Endothelial cell of umbilical vein (primary cell): ENCODE measurements at regions not wholly inside any gene's neighbourhood (a gene's known extent, or its start where the extent isn't known, plus 50 kb on each side); places are given as distances from the start of the nearest gene placed in this dataset.

Source experiments
- EZH2 ChIP-seq: IDR thresholded peaks from 2 replicates; pipeline ENCODE4 v1.6.1; 2012; ENCODE audit warnings: borderline replicate concordance, low read depth, mild to moderate bottlenecking, moderate library complexity, low read length, inconsistent platforms; ENCODE audit not compliant: severe bottlenecking
- FOS ChIP-seq: IDR thresholded peaks from 2 replicates; pipeline ENCODE4 v1.6.1; 2011; ENCODE audit warnings: mild to moderate bottlenecking, low read length, moderate library complexity, borderline replicate concordance; ENCODE audit not compliant: insufficient read depth
- MAX ChIP-seq: IDR thresholded peaks from 2 replicates; pipeline ENCODE4 v1.6.1; 2011; ENCODE audit not compliant: insufficient read depth, insufficient read length
- POLR2A ChIP-seq: IDR thresholded peaks from 2 replicates; pipeline ENCODE4 v1.6.1; 2012; ENCODE audit warnings: low read depth, mild to moderate bottlenecking, control low read depth, low read length
- POLR2AphosphoS5 ChIP-seq: IDR thresholded peaks from 2 replicates; pipeline ENCODE4 v1.6.1; 2012; ENCODE audit warnings: low read depth, mild to moderate bottlenecking, control low read depth, low read length, moderate library complexity; ENCODE audit not compliant: insufficient read depth
- TF ChIP-seq, protein P1 (sequence below), 2 donors: IDR thresholded peaks; 1 replicate in 1 of 2; 2 replicates in 1 of 2; pipeline ENCODE4 v1.5.1; 2011; ENCODE audit warnings: low read length in 2 of 2, mild to moderate bottlenecking in 2 of 2, moderate library complexity in 2 of 2, control low read depth in 1 of 2, inconsistent platforms in 1 of 2, low read depth in 1 of 2; ENCODE audit not compliant: insufficient read depth in 1 of 2; ENCODE audit errors: extremely low read depth in 1 of 2

- TF ChIP-seq, protein P1, sequence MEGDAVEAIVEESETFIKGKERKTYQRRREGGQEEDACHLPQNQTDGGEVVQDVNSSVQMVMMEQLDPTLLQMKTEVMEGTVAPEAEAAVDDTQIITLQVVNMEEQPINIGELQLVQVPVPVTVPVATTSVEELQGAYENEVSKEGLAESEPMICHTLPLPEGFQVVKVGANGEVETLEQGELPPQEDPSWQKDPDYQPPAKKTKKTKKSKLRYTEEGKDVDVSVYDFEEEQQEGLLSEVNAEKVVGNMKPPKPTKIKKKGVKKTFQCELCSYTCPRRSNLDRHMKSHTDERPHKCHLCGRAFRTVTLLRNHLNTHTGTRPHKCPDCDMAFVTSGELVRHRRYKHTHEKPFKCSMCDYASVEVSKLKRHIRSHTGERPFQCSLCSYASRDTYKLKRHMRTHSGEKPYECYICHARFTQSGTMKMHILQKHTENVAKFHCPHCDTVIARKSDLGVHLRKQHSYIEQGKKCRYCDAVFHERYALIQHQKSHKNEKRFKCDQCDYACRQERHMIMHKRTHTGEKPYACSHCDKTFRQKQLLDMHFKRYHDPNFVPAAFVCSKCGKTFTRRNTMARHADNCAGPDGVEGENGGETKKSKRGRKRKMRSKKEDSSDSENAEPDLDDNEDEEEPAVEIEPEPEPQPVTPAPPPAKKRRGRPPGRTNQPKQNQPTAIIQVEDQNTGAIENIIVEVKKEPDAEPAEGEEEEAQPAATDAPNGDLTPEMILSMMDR (IDR thresholded peaks at IDR 0.05; ENCODE audit: extremely low read depth in 1 of 2, insufficient read depth in 1 of 2, low read depth in 1 of 2, low read length in 2 of 2), result no peak
- no peak for TF ChIP-seq MAX
- TF ChIP-seq POLR2AphosphoS5, result no peak
- no peak for TF ChIP-seq FOS
- TF ChIP-seq POLR2A, result no peak
- TF ChIP-seq EZH2, result no peak
Observed at GRCh38 chr20:52425701-52426100, 234.1 kb upstream of the ZFP64 start.
